HAP-1 (cell line): ENCODE measurements at regions not wholly inside any gene's neighbourhood (a gene's known extent, or its start where the extent isn't known, plus 50 kb on each side); places are given as distances from the start of the nearest gene placed in this dataset.

ENCODE experiments used
- DNase-seq, 2 experiments: peaks; one replicate each; pipeline ENCODE4 v3.0.0-alpha.2; 2016 to 2020; ENCODE audit warnings: low spot score in 2 of 2
- H3K27me3 ChIP-seq: fragments of 250-450 bp; sonication (Bioruptor Pico); 2 replicates; pipeline ENCODE4 v1.5.1; 2020; ENCODE audit warnings: low read depth, mild to moderate bottlenecking, moderate library complexity
- H3K36me3 ChIP-seq: fragments of 250-450 bp; sonication (Bioruptor Pico); replicated peaks from 2 replicates; pipeline ENCODE4 v1.5.1; 2020; ENCODE audit warnings: mild to moderate bottlenecking
- H3K4me1 ChIP-seq: fragments of 250-450 bp; sonication (Bioruptor Pico); 2 replicates; pipeline ENCODE4 v1.5.1; 2020; ENCODE audit warnings: mild to moderate bottlenecking
- H3K4me3 ChIP-seq: fragments of 250-450 bp; sonication (Bioruptor Pico); 2 replicates; pipeline ENCODE4 v1.5.1; 2020; ENCODE audit warnings: mild to moderate bottlenecking, moderate library complexity
- H3K9me3 ChIP-seq: fragments of 250-450 bp; sonication (Bioruptor Pico); 2 replicates; pipeline ENCODE4 v1.5.1; 2020; ENCODE audit warnings: mild to moderate bottlenecking, moderate library complexity
- in situ Hi-C: fragments of 300-500 bp; cut with MboI; formaldehyde crosslinking; loops from 3 replicates; pipeline ENCODE4 v1.14.3; 2020; ENCODE audit warnings: low sequenced_read_pairs, inconsistent platforms, mixed read lengths

DNA sequence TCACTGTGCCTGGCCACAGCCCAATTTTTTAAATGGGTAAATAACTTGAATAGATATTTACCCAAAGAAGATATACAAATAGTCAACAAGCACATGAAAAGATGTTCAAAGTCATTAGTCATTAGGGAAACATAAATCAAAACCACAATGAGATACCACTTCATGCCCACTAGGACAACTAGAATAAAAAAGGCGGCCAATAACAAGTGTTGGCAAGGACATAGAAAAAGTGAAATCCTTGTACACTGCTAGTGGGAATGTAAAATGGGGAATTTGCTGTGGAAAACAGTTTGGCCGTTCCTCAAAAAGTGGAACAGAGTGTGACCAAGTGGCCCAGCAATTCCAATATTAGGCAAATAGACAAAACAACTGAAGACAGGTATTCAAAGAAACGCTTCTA is 270.1 kb downstream of the TFCP2L1 start:
- Histone ChIP-seq H3K4me3 (no peak overlapping the region), H3K9me3 (0 out of 2 replicates have a peak, but pooled peaks cover 3% of the 10 kb centered on the region), H3K36me3 (no peaks in the 10 kb centered on the region), H3K4me1 (no peaks in the 10 kb centered on the region), H3K27me3 (0 out of 2 replicates have a peak, but pooled peaks cover 2% of the 10 kb centered on the region)
- in situ Hi-C loops: no loop called here
- DNase-seq: no peak

DNA sequence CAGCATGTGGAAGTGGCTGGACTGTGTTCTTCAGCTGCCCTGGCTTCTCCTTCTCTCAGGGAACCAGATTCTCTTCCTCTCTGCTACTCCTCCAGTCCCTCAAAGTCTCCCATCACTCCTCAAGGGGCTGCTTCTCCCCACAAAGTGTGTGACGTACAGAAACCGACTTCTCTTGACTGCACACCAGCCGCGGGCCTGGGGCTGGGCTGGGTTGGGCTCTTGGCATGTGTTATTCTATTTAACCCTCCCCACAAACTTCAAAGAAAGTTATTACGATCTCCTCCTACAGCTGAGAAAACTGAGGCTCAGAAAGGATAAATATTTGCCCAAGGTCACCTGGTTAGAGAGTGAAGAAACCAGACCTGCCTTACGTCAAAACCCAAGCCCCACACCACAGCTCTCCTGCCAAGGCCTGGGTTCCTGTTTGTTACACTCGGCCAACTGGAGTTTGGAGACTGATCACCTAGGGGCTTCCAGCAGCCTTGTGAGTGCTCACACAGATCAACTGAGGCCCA is 269.0 kb downstream of the TFCP2L1 start:
- no peak for DNase-seq
- Histone ChIP-seq H3K9me3 (0 out of 2 replicates have a peak, but pooled peaks cover 2% of the 10 kb centered on the region), H3K4me1 (no peaks in the 10 kb centered on the region), H3K4me3 (no peak overlapping the region), H3K36me3 (no peaks in the 10 kb centered on the region), H3K27me3 (0 out of 2 replicates have a peak, but pooled peaks cover 2% of the 10 kb centered on the region)
- in situ Hi-C loops: no loop called here

DNA sequence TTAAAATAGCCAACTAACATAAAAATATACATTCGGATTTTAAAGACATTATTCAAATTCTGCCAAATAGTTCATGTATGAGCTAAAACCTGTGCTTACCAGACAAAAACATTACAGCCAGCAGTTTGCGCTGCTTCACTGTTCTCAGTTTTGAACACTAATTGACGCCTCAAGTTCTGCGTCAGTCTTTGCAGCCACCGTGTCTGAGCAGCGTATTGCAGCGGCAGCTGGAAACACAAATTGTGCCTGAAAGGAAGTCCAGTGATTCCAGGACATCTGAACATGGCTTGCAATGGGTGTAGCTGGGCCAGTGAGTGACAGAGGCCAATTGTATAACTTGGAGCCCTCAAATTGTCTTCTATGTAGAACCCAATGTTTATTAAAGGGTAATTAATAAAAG is 267.6 kb downstream of the TFCP2L1 start:
- Histone ChIP-seq H3K9me3 (no peaks in the 10 kb centered on the region), H3K4me1 (no peaks in the 10 kb centered on the region), H3K36me3 (no peaks in the 10 kb centered on the region), H3K4me3 (no peak overlapping the region), H3K27me3 (0 out of 2 replicates have a peak, but pooled peaks cover 2% of the 10 kb centered on the region)
- no peak for DNase-seq
- in situ Hi-C loops: no loop called here

- no peaks in the 10 kb centered on the region for H3K4me1 ChIP-seq
- in situ Hi-C loops: no loop called here
- 0 out of 2 replicates have a peak, but pooled peaks cover 5% of the 10 kb centered on the region for H3K27me3 ChIP-seq
- H3K4me3 ChIP-seq: no peak overlapping the region
- no peaks in the 10 kb centered on the region for H3K9me3 ChIP-seq
- H3K36me3 ChIP-seq: no peaks in the 10 kb centered on the region
- no peak for DNase-seq
Observed at GRCh38 chr2:121018136-121019061, 266.6 kb downstream of the TFCP2L1 start.

GRCh38 chr2:121019071-121019470 is 265.9 kb downstream of the TFCP2L1 start:
- H3K27me3 ChIP-seq: peaks cover 5% of the 10 kb centered on the region; the same call in 1 of the 2 replicates
- no peak overlapping the region for H3K4me3 ChIP-seq
- in situ Hi-C loops: no loop called here
- H3K9me3 ChIP-seq: no peaks in the 10 kb centered on the region
- H3K4me1 ChIP-seq: no peaks in the 10 kb centered on the region
- no peak for DNase-seq
- no peaks in the 10 kb centered on the region for H3K36me3 ChIP-seq

- Histone ChIP-seq H3K27me3 (peaks cover 5% of the 10 kb centered on the region; the same call in 1 of the 2 replicates), H3K4me1 (no peaks in the 10 kb centered on the region), H3K9me3 (no peaks in the 10 kb centered on the region), H3K4me3 (no peak overlapping the region), H3K36me3 (no peaks in the 10 kb centered on the region)
- no peak for DNase-seq
- in situ Hi-C loops: no loop called here
Observed at GRCh38 chr2:121019756-121020155, 265.2 kb downstream of the TFCP2L1 start.

DNA sequence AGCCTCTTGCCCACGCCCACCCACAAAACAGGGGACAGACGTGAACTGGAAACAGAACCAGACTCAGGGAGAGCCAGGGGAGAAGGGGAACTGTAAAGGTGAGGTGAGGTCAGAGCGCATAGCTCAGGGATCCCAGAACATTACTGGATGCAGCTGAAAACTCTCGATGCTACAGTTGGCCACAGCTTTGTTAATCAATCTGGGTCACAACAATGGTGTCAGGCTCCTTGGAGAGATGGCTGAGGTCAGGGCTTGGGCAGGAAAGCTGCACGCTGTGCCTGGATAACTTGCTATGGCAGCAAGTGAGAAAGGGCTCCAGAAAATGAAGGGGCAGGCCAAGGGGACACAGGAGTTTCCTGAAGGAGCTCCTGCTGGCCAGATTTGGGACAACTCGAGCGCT is 263.3 kb downstream of the TFCP2L1 start:
- Histone ChIP-seq H3K4me1 (no peaks in the 10 kb centered on the region), H3K9me3 (no peaks in the 10 kb centered on the region), H3K36me3 (no peaks in the 10 kb centered on the region), H3K27me3 (peaks cover 5% of the 10 kb centered on the region; the same call in 1 of the 2 replicates), H3K4me3 (no peak overlapping the region)
- no peak for DNase-seq
- in situ Hi-C loops: no loop called here

GRCh38 chr2:121028577-121028976 is 256.4 kb downstream of the TFCP2L1 start:
- no peak for DNase-seq
- Histone ChIP-seq H3K36me3 (no peaks in the 10 kb centered on the region), H3K27me3 (peaks cover 32% of the 10 kb centered on the region), H3K9me3 (no peaks in the 10 kb centered on the region), H3K4me1 (no peaks in the 10 kb centered on the region), H3K4me3 (no peak overlapping the region)
- in situ Hi-C loops: no loop called here

GRCh38 chr2:121030523-121030922 is 254.5 kb downstream of the TFCP2L1 start:
- DNase-seq: no peak
- Histone ChIP-seq H3K36me3 (no peaks in the 10 kb centered on the region), H3K4me1 (no peaks in the 10 kb centered on the region), H3K27me3 (peaks cover 40% of the 10 kb centered on the region), H3K9me3 (no peaks in the 10 kb centered on the region), H3K4me3 (no peak overlapping the region)
- in situ Hi-C loops: no loop called here

DNA sequence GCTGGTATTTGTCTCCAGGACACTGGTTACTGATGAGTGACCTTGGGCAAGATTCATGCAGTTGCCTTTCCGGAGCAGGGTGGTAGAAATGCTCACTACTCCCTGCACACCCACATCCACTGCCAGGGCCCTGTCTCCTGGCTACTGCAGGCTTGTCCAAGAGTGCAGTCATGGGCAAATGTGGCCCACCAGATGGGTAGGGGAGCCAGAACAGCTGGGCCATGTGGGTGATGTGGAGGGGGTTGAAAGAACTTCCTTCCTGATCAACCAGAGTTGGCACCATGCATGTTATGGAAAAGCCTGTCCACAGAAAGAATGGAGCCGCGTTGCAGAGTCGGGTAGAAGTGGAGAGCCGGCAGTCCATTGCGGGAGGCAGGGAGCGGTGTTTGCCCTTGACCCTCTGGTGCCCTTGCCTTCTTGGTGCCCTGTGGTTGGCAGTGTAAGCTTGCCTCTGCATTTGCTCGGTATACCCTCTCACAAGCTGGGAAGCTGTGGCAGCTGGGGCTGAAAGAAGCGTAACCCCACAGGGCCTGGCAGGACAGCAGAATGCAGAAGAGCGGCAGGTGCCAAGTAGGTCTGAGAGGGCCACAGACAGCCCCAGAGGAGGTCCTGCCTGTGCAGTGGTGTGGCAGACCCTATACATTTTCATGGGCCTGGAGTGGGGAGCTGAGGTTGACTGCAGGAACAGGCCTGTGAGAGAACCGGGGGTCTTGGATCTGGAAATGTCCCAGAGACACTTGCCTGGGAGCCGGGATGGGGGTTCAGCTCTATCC is 253.2 kb downstream of the TFCP2L1 start:
- Histone ChIP-seq H3K27me3 (peaks cover 40% of the 10 kb centered on the region), H3K36me3 (no peaks in the 10 kb centered on the region), H3K9me3 (no peaks in the 10 kb centered on the region), H3K4me1 (no peaks in the 10 kb centered on the region), H3K4me3 (no peak overlapping the region)
- DNase-seq: no peak
- in situ Hi-C loops: no loop called here

GRCh38 chr2:121033461-121033996 is 251.5 kb downstream of the TFCP2L1 start:
- Histone ChIP-seq H3K36me3 (no peaks in the 10 kb centered on the region), H3K9me3 (no peaks in the 10 kb centered on the region), H3K4me1 (no peaks in the 10 kb centered on the region), H3K4me3 (no peak overlapping the region), H3K27me3 (peaks cover 36% of the 10 kb centered on the region)
- no peak for DNase-seq
- in situ Hi-C loops: no loop called here

- in situ Hi-C loops: no loop called here
Observed at GRCh38 chr2:121034551-121034950, 250.5 kb downstream of the TFCP2L1 start.

DNA sequence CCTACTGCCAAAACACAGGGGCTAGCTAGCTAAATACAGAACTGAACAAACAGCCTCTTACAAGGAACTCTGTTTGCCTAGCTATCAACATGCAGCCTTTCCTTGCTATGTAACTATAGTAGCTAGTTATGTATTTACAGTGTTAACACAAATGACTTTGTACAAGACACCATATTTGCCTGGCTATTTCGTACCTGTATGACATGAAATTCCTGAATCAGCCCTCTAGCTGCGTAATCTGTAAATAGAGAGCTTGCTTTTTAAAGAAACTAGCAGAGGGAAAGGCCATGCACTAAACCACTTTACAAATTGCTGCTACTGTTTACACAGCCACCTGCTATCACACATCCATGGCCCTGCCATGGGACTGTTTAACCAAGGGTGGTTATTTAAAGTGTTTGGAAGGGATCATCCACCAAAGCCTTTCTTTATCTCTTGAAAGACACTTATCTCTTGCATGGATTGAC is 248.7 kb downstream of the TFCP2L1 start:
- no peaks in the 10 kb centered on the region for H3K9me3 ChIP-seq
- in situ Hi-C loops: no loop called here
- H3K27me3 ChIP-seq: peaks cover 16% of the 10 kb centered on the region
- no peak overlapping the region for H3K4me3 ChIP-seq
- H3K4me1 ChIP-seq: no peaks in the 10 kb centered on the region
- DNase-seq: no peak
- no peaks in the 10 kb centered on the region for H3K36me3 ChIP-seq

More at GRCh38 chr2:121034551-121034950, 250.5 kb downstream of the TFCP2L1 start:
- Histone ChIP-seq H3K36me3 (no peaks in the 10 kb centered on the region), H3K27me3 (peaks cover 26% of the 10 kb centered on the region), H3K4me1 (no peaks in the 10 kb centered on the region), H3K9me3 (no peaks in the 10 kb centered on the region), H3K4me3 (no peak overlapping the region)
- DNase-seq: no peak
